GM12878 (cell line): ENCODE measurements at regions not wholly inside any gene's neighbourhood (a gene's known extent, or its start where the extent isn't known, plus 50 kb on each side); places are given as distances from the start of the nearest gene placed in this dataset.

Experiments used
- ATAC-seq: fragments of 200-7000 bp; cut with Tn5 transposase; 3 replicates; pipeline ENCODE4 v1.9.1; 2020; ENCODE audit warnings: mild to moderate bottlenecking, moderate library complexity
- BruUV-seq: library from RNA; stranded (reverse); fragments of 400-500 nt; replicated peaks from 2 replicates; lab custom pipeline; 2021; lab: Mats Ljungman, UMichigan
- CTCF ChIA-PET: fragments of 300-600 bp; sonication (Branson Sonifier 250); formaldehyde crosslinking; extraction: SDS; loops from one replicate; lab custom pipeline; 2021; ENCODE audit warnings: inconsistent platforms; lab: Yijun Ruan, JAX
- POLR2A ChIA-PET: fragments of 350-600 bp; formaldehyde crosslinking; extraction: SDS; loops from one replicate; lab custom pipeline; 2021; ENCODE audit warnings: inconsistent platforms; lab: Charles Lee
- RAD21 ChIA-PET: fragments of 300-600 bp; sonication (Branson Sonifier 250); formaldehyde crosslinking; loops from one replicate; lab custom pipeline; 2023; ENCODE audit warnings: antibody characterized with exemption; ENCODE audit not compliant: unreplicated experiment; lab: Charles Lee
- SMC1A ChIA-PET: fragments of 300-600 bp; sonication (Branson Sonifier 250); formaldehyde crosslinking; loops from one replicate; lab custom pipeline; 2023; ENCODE audit not compliant: unreplicated experiment, uncharacterized antibody; lab: Charles Lee
- DNase-seq: peaks from one replicate; pipeline ENCODE4 v3.0.0-alpha.2; 2011; ENCODE audit warnings: low read depth, low spot score
- FAIRE-seq: peaks from 3 replicates; lab custom pipeline; 2011; peaks lifted over from hg19 to GRCh38; lab: Jason Lieb, UNC
- H2AFZ ChIP-seq: 2 replicates; pipeline ENCODE4 v1.6.0; 2011; ENCODE audit warnings: low read depth, low read length, control low read depth; ENCODE audit not compliant: control insufficient read depth
- H3K27ac ChIP-seq: 2 replicates; pipeline ENCODE4 v1.5.1; 2011; ENCODE audit warnings: control low read depth; ENCODE audit not compliant: control insufficient read depth, insufficient read depth
- H3K27me3 ChIP-seq, 2 experiments: replicated peaks in 1 of 2; 2 replicates each; pipeline versions ENCODE4 v1.6.0 to v1.6.1; 2011; ENCODE audit warnings: low read length in 1 of 2; ENCODE audit not compliant: control insufficient read depth in 2 of 2, insufficient read depth in 2 of 2
- H3K36me3 ChIP-seq, 2 experiments: 2 replicates each; pipeline ENCODE4 v1.5.1; 2011; ENCODE audit warnings: low read length in 1 of 2; ENCODE audit not compliant: control insufficient read depth in 2 of 2, insufficient read depth in 2 of 2
- H3K4me1 ChIP-seq: 2 replicates; pipeline ENCODE4 v1.6.1; 2011; ENCODE audit warnings: mild to moderate bottlenecking, low read length, moderate library complexity, mixed read lengths; ENCODE audit not compliant: control insufficient read depth, insufficient read depth
- H3K4me2 ChIP-seq: 2 replicates; pipeline ENCODE4 v1.6.0; 2011; ENCODE audit warnings: control low read depth; ENCODE audit not compliant: control insufficient read depth, insufficient read depth
- H3K4me3 ChIP-seq: fragments of 200-600 bp; sonication (generic); 2 replicates; pipeline ENCODE4 v1.5.1; 2016
- H3K79me2 ChIP-seq: 2 replicates; pipeline ENCODE4 v1.6.0; 2011; ENCODE audit warnings: low read length; ENCODE audit not compliant: control insufficient read depth, insufficient read depth
- H3K9ac ChIP-seq: 2 replicates; pipeline ENCODE4 v1.8.0; 2011; ENCODE audit warnings: low read length, control low read depth, mixed read lengths; ENCODE audit not compliant: control insufficient read depth, insufficient read depth
- H3K9me3 ChIP-seq: replicated peaks from 3 replicates; pipeline ENCODE4 v1.5.1; 2011; ENCODE audit warnings: mild to moderate bottlenecking, low read length; ENCODE audit not compliant: control insufficient read depth, insufficient read depth
- H4K20me1 ChIP-seq: 2 replicates; pipeline ENCODE4 v1.6.0; 2011; ENCODE audit not compliant: control insufficient read depth, insufficient read depth
- ATF2 ChIP-seq: IDR thresholded peaks from 2 replicates; pipeline ENCODE4 v1.6.1; 2012; ENCODE audit warnings: low read length, inconsistent platforms
- ATF7 ChIP-seq: fragments of 450-650 bp; IDR thresholded peaks from 2 replicates; pipeline ENCODE4 v1.6.1; 2016; ENCODE audit warnings: low read depth, mild to moderate bottlenecking
- CBFB ChIP-seq: IDR thresholded peaks from 2 replicates; pipeline ENCODE4 v1.6.1; 2016; ENCODE audit warnings: antibody characterized with exemption, low read depth
- CHD1 ChIP-seq: IDR thresholded peaks from 2 replicates; pipeline ENCODE4 v1.6.1; 2012; ENCODE audit warnings: low read depth, low read length, improper control_type of control experiment
- CREM ChIP-seq: IDR thresholded peaks from 2 replicates; pipeline ENCODE4 v1.6.1; 2014; ENCODE audit warnings: antibody characterized with exemption, low read depth
- DPF2 ChIP-seq: fragments of 450-650 bp; IDR thresholded peaks from 2 replicates; pipeline ENCODE4 v1.6.1; 2017; ENCODE audit warnings: mild to moderate bottlenecking
- ELK1 ChIP-seq: IDR thresholded peaks from 2 replicates; pipeline ENCODE4 v1.6.1; 2012; ENCODE audit warnings: low read depth, low read length, improper control_type of control experiment
- EZH2 ChIP-seq: IDR thresholded peaks from 2 replicates; pipeline ENCODE4 v1.6.1; 2012; ENCODE audit warnings: low read depth, mild to moderate bottlenecking, control low read depth, inconsistent platforms, low read length, borderline replicate concordance; ENCODE audit not compliant: control insufficient read depth
- HSF1 ChIP-seq: fragments of 150-350 bp; IDR thresholded peaks from 2 replicates; pipeline ENCODE4 v1.6.1; 2014; ENCODE audit warnings: mild to moderate bottlenecking, low read depth, low read length
- IRF4 ChIP-seq: IDR thresholded peaks from 2 replicates; pipeline ENCODE4 v1.6.1; 2011; ENCODE audit warnings: low read depth, low read length
- LARP7 ChIP-seq: fragments of 450-650 bp; IDR thresholded peaks from 2 replicates; pipeline ENCODE4 v1.6.1; 2017; ENCODE audit warnings: mild to moderate bottlenecking
- MAX ChIP-seq: IDR thresholded peaks from 2 replicates; pipeline ENCODE4 v1.6.1; 2012; ENCODE audit warnings: low read depth, low read length, improper control_type of control experiment
- NBN ChIP-seq: fragments of 450-650 bp; IDR thresholded peaks from 2 replicates; pipeline ENCODE4 v1.6.1; 2016
- NRF1 ChIP-seq: conservative IDR thresholded peaks from 2 replicates; pipeline ENCODE4 v1.6.1; 2011; ENCODE audit warnings: mild to moderate bottlenecking, low read depth, low read length, improper control_type of control experiment
- PML ChIP-seq: IDR thresholded peaks from 2 replicates; pipeline ENCODE4 v1.6.1; 2012; ENCODE audit warnings: low read length, inconsistent platforms
- POLR2A ChIP-seq: IDR thresholded peaks from 2 replicates; pipeline ENCODE4 v1.6.1; 2011; ENCODE audit warnings: low read depth, mild to moderate bottlenecking, low read length
- RAD21 ChIP-seq: IDR thresholded peaks from 2 replicates; pipeline ENCODE4 v1.6.1; 2011; ENCODE audit warnings: mild to moderate bottlenecking, low read depth, low read length, moderate library complexity; ENCODE audit not compliant: insufficient read depth
- RELA ChIP-seq: fragments of 450-650 bp; IDR thresholded peaks from 2 replicates; pipeline ENCODE4 v1.8.0; 2014; ENCODE audit warnings: borderline replicate concordance; ENCODE audit not compliant: partially characterized antibody
- ZNF384 ChIP-seq: IDR thresholded peaks from 2 replicates; pipeline ENCODE4 v1.6.1; 2012; ENCODE audit warnings: low read depth, mild to moderate bottlenecking, low read length, improper control_type of control experiment, borderline replicate concordance
- WGBS: methylation state at CpG from one replicate; pipeline ENCODE4 v1.1.6; 2016; ENCODE audit warnings: low lambda C conversion rate; ENCODE audit not compliant: insufficient replicate concordance, insufficient coverage; ENCODE audit errors: missing lambda C conversion rate; 5-methylcytosine and 5-hydroxymethylcytosine counted together
- in situ Hi-C: fragments of 300-500 bp; cut with MboI; formaldehyde crosslinking; loops from 9 replicates; pipeline ENCODE4 v1.14.3; 2018; ENCODE audit warnings: mixed read lengths
- intact Hi-C: fragments of 100-400 bp; cut with micrococcal nuclease; formaldehyde crosslinking; loops from one replicate; pipeline ENCODE4 v1.14.2; 2022; ENCODE audit not compliant: unreplicated experiment
- TF ChIP-seq, protein P1 (sequence below): fragments of 450-650 bp; IDR thresholded peaks from 2 replicates; pipeline ENCODE4 v1.6.1; 2017; ENCODE audit warnings: mild to moderate bottlenecking, moderate library complexity

- RAD21 ChIA-PET, result no interaction called here
- no peak overlapping the region for H3K4me2 ChIP-seq
- H3K9me3 ChIP-seq, result no peaks in the 10 kb centered on the region; the same call in 2 of the 3 replicates
- ATAC-seq, result no peak
- in situ Hi-C loops, result loop anchor here (10.0 to 25.0 kb wide), 4 partner anchors 210 to 1867 kb away; partner anchors contain the start of genes GABRA5 and MAGEL2
- H3K4me1 ChIP-seq, result no peaks in the 10 kb centered on the region
- no peaks in the 10 kb centered on the region for H3K79me2 ChIP-seq
- no peaks in the 10 kb centered on the region for H3K36me3 ChIP-seq
- SMC1A ChIA-PET, result no interaction called here
- no peaks in the 10 kb centered on the region for H4K20me1 ChIP-seq
- no peak for FAIRE-seq
- POLR2A ChIA-PET, result no interaction called here
- H3K27ac ChIP-seq, result no peak overlapping the region
- H3K4me3 ChIP-seq, result no peak overlapping the region
- CTCF ChIA-PET, result no interaction called here
- WGBS, result 5% methylated on average over 6 of the region's 6 CpGs
- DNase-seq, result no peak
- BruUV-seq, result no TSS peak
- H3K9ac ChIP-seq, result no peak overlapping the region
- TF ChIP-seq MAX, result no peak
- TF ChIP-seq ZNF384, result no peak
- TF ChIP-seq PML, result no peak
- TF ChIP-seq CBFB, result no peak
- TF ChIP-seq RELA, result no peak
- TF ChIP-seq, protein P1, sequence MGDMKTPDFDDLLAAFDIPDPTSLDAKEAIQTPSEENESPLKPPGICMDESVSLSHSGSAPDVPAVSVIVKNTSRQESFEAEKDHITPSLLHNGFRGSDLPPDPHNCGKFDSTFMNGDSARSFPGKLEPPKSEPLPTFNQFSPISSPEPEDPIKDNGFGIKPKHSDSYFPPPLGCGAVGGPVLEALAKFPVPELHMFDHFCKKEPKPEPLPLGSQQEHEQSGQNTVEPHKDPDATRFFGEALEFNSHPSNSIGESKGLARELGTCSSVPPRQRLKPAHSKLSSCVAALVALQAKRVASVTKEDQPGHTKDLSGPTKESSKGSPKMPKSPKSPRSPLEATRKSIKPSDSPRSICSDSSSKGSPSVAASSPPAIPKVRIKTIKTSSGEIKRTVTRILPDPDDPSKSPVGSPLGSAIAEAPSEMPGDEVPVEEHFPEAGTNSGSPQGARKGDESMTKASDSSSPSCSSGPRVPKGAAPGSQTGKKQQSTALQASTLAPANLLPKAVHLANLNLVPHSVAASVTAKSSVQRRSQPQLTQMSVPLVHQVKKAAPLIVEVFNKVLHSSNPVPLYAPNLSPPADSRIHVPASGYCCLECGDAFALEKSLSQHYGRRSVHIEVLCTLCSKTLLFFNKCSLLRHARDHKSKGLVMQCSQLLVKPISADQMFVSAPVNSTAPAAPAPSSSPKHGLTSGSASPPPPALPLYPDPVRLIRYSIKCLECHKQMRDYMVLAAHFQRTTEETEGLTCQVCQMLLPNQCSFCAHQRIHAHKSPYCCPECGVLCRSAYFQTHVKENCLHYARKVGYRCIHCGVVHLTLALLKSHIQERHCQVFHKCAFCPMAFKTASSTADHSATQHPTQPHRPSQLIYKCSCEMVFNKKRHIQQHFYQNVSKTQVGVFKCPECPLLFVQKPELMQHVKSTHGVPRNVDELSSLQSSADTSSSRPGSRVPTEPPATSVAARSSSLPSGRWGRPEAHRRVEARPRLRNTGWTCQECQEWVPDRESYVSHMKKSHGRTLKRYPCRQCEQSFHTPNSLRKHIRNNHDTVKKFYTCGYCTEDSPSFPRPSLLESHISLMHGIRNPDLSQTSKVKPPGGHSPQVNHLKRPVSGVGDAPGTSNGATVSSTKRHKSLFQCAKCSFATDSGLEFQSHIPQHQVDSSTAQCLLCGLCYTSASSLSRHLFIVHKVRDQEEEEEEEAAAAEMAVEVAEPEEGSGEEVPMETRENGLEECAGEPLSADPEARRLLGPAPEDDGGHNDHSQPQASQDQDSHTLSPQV, result no peak
- no peak for TF ChIP-seq ATF7
- TF ChIP-seq RAD21, result no peak
- TF ChIP-seq NRF1, result no peak
- TF ChIP-seq IRF4, result no peak
- no peak for TF ChIP-seq NBN
- TF ChIP-seq CREM, result no peak
- no peak for TF ChIP-seq ELK1
- TF ChIP-seq LARP7, result no peak
- no peak for TF ChIP-seq CHD1
- TF ChIP-seq DPF2, result no peak
- TF ChIP-seq POLR2A, result no peak
- no peak for TF ChIP-seq ATF2
- TF ChIP-seq EZH2, result no peak
- no peak for TF ChIP-seq HSF1
- TF ChIP-seq, all 136 proteins: peak for 0
- Histone ChIP-seq H3K27me3 (no peaks in the 10 kb centered on the region), H2AFZ (no peak overlapping the region)
- intact Hi-C loops, result loop anchor here (10.0 kb wide), 1 partner anchor 1860 kb away; the partner anchor contains the start of gene MAGEL2
Measured at GRCh38 chr15:25504307-25504706, 65.5 kb upstream of the UBE3A start.
